HL-60 (cell line): ENCODE measurements at regions not wholly inside any gene's neighbourhood (a gene's known extent, or its start where the extent isn't known, plus 50 kb on each side); places are given as distances from the start of the nearest gene placed in this dataset.

Experiments used
- SPI1 ChIP-seq: IDR thresholded peaks from 2 replicates; pipeline ENCODE4 v1.6.1; 2012; ENCODE audit warnings: low read depth, mild to moderate bottlenecking, borderline replicate concordance
- TF ChIP-seq, protein P1 (sequence below): IDR thresholded peaks from 2 replicates; pipeline ENCODE4 v1.6.1; 2012; ENCODE audit warnings: low read depth; ENCODE audit not compliant: insufficient replicate concordance

DNA sequence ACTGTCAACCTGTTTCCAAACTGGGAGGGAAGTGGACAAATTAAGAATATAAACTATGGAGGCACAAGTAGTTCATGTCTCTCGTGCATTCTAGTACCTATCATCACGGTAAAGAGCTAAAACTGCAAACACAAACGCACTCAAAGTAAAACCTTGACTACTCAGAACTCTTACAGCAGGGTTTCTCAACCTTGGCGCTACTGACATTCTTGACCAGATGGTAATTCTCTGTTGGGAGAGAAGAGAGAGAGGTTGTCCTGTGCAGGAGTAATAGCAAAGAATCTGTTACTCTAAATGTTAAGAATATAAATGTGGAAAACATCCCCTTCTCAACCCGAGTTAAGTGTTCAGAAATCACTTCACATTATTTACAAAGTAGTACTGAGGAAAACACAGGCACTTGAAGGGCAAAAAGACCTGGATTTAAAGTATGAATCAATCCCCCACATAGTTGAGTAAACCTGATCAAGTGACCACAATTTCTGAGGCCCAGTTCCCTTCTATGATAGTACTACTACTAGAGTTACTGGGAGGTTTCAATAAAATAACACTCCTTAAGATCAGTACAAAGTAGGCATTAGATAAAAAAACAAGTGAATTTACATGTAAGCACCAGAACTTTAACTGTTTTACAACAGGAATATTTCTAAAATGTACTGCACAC lies 73.1 kb upstream of the ARHGAP32 start:
- TF ChIP-seq, protein P1, sequence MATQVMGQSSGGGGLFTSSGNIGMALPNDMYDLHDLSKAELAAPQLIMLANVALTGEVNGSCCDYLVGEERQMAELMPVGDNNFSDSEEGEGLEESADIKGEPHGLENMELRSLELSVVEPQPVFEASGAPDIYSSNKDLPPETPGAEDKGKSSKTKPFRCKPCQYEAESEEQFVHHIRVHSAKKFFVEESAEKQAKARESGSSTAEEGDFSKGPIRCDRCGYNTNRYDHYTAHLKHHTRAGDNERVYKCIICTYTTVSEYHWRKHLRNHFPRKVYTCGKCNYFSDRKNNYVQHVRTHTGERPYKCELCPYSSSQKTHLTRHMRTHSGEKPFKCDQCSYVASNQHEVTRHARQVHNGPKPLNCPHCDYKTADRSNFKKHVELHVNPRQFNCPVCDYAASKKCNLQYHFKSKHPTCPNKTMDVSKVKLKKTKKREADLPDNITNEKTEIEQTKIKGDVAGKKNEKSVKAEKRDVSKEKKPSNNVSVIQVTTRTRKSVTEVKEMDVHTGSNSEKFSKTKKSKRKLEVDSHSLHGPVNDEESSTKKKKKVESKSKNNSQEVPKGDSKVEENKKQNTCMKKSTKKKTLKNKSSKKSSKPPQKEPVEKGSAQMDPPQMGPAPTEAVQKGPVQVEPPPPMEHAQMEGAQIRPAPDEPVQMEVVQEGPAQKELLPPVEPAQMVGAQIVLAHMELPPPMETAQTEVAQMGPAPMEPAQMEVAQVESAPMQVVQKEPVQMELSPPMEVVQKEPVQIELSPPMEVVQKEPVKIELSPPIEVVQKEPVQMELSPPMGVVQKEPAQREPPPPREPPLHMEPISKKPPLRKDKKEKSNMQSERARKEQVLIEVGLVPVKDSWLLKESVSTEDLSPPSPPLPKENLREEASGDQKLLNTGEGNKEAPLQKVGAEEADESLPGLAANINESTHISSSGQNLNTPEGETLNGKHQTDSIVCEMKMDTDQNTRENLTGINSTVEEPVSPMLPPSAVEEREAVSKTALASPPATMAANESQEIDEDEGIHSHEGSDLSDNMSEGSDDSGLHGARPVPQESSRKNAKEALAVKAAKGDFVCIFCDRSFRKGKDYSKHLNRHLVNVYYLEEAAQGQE: no peak
- no peak for TF ChIP-seq SPI1
